H1 (cell line): ENCODE measurements at regions not wholly inside any gene's neighbourhood (a gene's known extent, or its start where the extent isn't known, plus 50 kb on each side); places are given as distances from the start of the nearest gene placed in this dataset.

Experiments used
- CTCF ChIA-PET: fragments of 300-600 bp; sonication (Branson Sonifier 250); formaldehyde crosslinking; loops from one replicate; lab custom pipeline; 2021; ENCODE audit not compliant: partially characterized antibody; lab: Charles Lee
- POLR2A ChIA-PET: fragments of 300-600 bp; sonication (Branson Sonifier 250); formaldehyde crosslinking; loops from one replicate; lab custom pipeline; 2021; ENCODE audit warnings: inconsistent platforms; ENCODE audit not compliant: partially characterized antibody; lab: Charles Lee
- DNase-seq, 2 experiments: peaks; one replicate each; pipeline versions ENCODE4 v3.0.0 to v3.0.0-alpha.2; 2010 to 2022; ENCODE audit warnings: low spot score in 2 of 2, low read depth in 1 of 2, mixed read lengths in 1 of 2
- FAIRE-seq: peaks from 2 replicates; lab custom pipeline; 2011; peaks lifted over from hg19 to GRCh38; lab: Jason Lieb, UNC
- H2AFZ ChIP-seq: 2 replicates; pipeline ENCODE4 v1.8.1; 2012; ENCODE audit warnings: low read length, inconsistent platforms
- H2AK5ac ChIP-seq: 2 replicates; pipeline ENCODE4 v1.6.1; 2013; ENCODE audit warnings: low read depth, low read length
- H2BK120ac ChIP-seq: replicated peaks from 2 replicates; pipeline ENCODE3; 2013; ENCODE audit warnings: low read depth, low read length, inconsistent platforms
- H2BK12ac ChIP-seq: 2 replicates; pipeline ENCODE4 v1.6.1; 2013; ENCODE audit warnings: low read depth, low read length
- H2BK15ac ChIP-seq: 2 replicates; pipeline ENCODE4 v1.6.1; 2013; ENCODE audit warnings: low read length
- H2BK20ac ChIP-seq: 2 replicates; pipeline ENCODE4 v1.6.1; 2013; ENCODE audit warnings: low read length
- H2BK5ac ChIP-seq: 2 replicates; pipeline ENCODE4 v1.6.1; 2013; ENCODE audit warnings: low read depth, low read length
- H3K14ac ChIP-seq: 2 replicates; pipeline ENCODE4 v1.6.1; 2013; ENCODE audit warnings: inconsistent platforms; ENCODE audit not compliant: insufficient read length
- H3K18ac ChIP-seq: 2 replicates; pipeline ENCODE4 v1.6.1; 2013; ENCODE audit warnings: low read length; ENCODE audit errors: extremely low read depth
- H3K23ac ChIP-seq: 2 replicates; pipeline ENCODE4 v1.6.1; 2013; ENCODE audit warnings: inconsistent platforms; ENCODE audit not compliant: insufficient read length
- H3K23me2 ChIP-seq: 2 replicates; pipeline ENCODE4 v1.6.1; 2013; ENCODE audit warnings: low read depth, low read length
- H3K27ac ChIP-seq: 2 replicates; pipeline ENCODE4 v1.6.1; 2011; ENCODE audit warnings: low read depth, low read length, inconsistent platforms
- H3K27me3 ChIP-seq, 4 experiments: replicated peaks in 1 of 4; 1 replicate in 1 of 4; 2 replicates in 3 of 4; pipeline versions ENCODE4 v1.6.1 to v1.8.1; 2011 to 2013; ENCODE audit warnings: low read length in 3 of 4, mild to moderate bottlenecking in 3 of 4, inconsistent platforms in 2 of 4, mixed read lengths in 2 of 4, moderate library complexity in 1 of 4; ENCODE audit not compliant: control insufficient read depth in 3 of 4, insufficient read depth in 3 of 4; ENCODE audit errors: extremely low read depth in 1 of 4
- H3K36me3 ChIP-seq, 4 experiments: 2 replicates each; pipeline versions ENCODE4 v1.6.1 to v1.8.1; 2011 to 2013; ENCODE audit warnings: mild to moderate bottlenecking in 4 of 4, low read length in 3 of 4, moderate library complexity in 2 of 4, control low read depth in 1 of 4, inconsistent platforms in 1 of 4; ENCODE audit not compliant: insufficient read depth in 4 of 4, control insufficient read depth in 2 of 4
- H3K4ac ChIP-seq: replicated peaks from 2 replicates; pipeline ENCODE3; 2013; ENCODE audit warnings: low read length, low read depth, mixed read lengths, inconsistent platforms; ENCODE audit not compliant: insufficient read length
- H3K4me1 ChIP-seq, 4 experiments: replicated peaks in 1 of 4; 1 replicate in 1 of 4; 2 replicates in 3 of 4; pipeline versions ENCODE4 v1.6.1 to v1.8.1; 2011 to 2013; ENCODE audit warnings: low read length in 3 of 4, inconsistent platforms in 2 of 4, mixed read lengths in 1 of 4; ENCODE audit not compliant: insufficient read depth in 4 of 4, control insufficient read depth in 3 of 4
- H3K4me2 ChIP-seq, 2 experiments: 2 replicates each; pipeline versions ENCODE4 v1.6.1 to v1.8.1; 2011 to 2013; ENCODE audit warnings: low read depth in 2 of 2, low read length in 2 of 2, control low read depth in 1 of 2, inconsistent platforms in 1 of 2, mild to moderate bottlenecking in 1 of 2; ENCODE audit not compliant: insufficient read depth in 1 of 2
- H3K4me3 ChIP-seq, 4 experiments: fragments of 200-600, 300-600 bp in 1 of 4; sonication (generic), shearing (Covaris generic), sonication (Bioruptor Twin) in 1 of 4; 2 replicates each; pipeline versions ENCODE4 v1.5.1 to v1.8.1; 2011 to 2016; ENCODE audit warnings: low read length in 4 of 4, low read depth in 3 of 4, control low read depth in 2 of 4, inconsistent platforms in 2 of 4, mild to moderate bottlenecking in 2 of 4, mixed read lengths in 1 of 4, moderate library complexity in 1 of 4; ENCODE audit not compliant: insufficient read depth in 2 of 4; ENCODE audit errors: extremely low read depth in 1 of 4
- H3K56ac ChIP-seq: replicated peaks from 2 replicates; pipeline ENCODE3; 2013; ENCODE audit warnings: low read depth, mild to moderate bottlenecking, mixed read lengths, low read length, inconsistent platforms; ENCODE audit not compliant: insufficient read length
- H3K79me1 ChIP-seq: 2 replicates; pipeline ENCODE4 v1.6.1; 2013; ENCODE audit warnings: low read depth, low read length, control low read depth
- H3K79me2 ChIP-seq, 2 experiments: 2 replicates each; pipeline versions ENCODE4 v1.6.1 to v1.8.1; 2012 to 2013; ENCODE audit warnings: low read length in 2 of 2, mild to moderate bottlenecking in 2 of 2, inconsistent platforms in 1 of 2; ENCODE audit not compliant: insufficient read depth in 2 of 2, control insufficient read depth in 1 of 2
- H3K9ac ChIP-seq, 4 experiments: replicated peaks in 1 of 4; 1 replicate in 1 of 4; 2 replicates in 3 of 4; pipeline versions ENCODE4 v1.6.1 to v1.8.1; 2011 to 2013; ENCODE audit warnings: low read depth in 3 of 4, low read length in 3 of 4, control low read depth in 2 of 4, mild to moderate bottlenecking in 2 of 4, moderate library complexity in 2 of 4, inconsistent platforms in 1 of 4; ENCODE audit errors: extremely low read depth in 1 of 4
- H3K9me3 ChIP-seq, 2 experiments: 2 replicates each; pipeline versions ENCODE4 v1.6.1 to v1.8.1; 2012 to 2013; ENCODE audit warnings: mild to moderate bottlenecking in 2 of 2, moderate library complexity in 2 of 2, control low read depth in 1 of 2, inconsistent platforms in 1 of 2, low read depth in 1 of 2, low read length in 1 of 2, mixed read lengths in 1 of 2; ENCODE audit not compliant: insufficient read depth in 2 of 2
- H4K20me1 ChIP-seq, 2 experiments: replicated peaks in 1 of 2; 2 replicates each; pipeline versions ENCODE3 to v1.8.1; 2011 to 2013; ENCODE audit warnings: inconsistent platforms in 2 of 2, low read length in 2 of 2, mild to moderate bottlenecking in 1 of 2; ENCODE audit not compliant: insufficient read depth in 2 of 2, control insufficient read depth in 1 of 2
- H4K5ac ChIP-seq: 2 replicates; pipeline ENCODE4 v1.6.1; 2013; ENCODE audit warnings: low read length, low read depth, mixed read lengths, inconsistent platforms; ENCODE audit not compliant: insufficient read length
- H4K8ac ChIP-seq: 2 replicates; pipeline ENCODE4 v1.8.0; 2013; ENCODE audit warnings: mild to moderate bottlenecking, moderate library complexity, low read length, inconsistent platforms; ENCODE audit not compliant: insufficient read depth; ENCODE audit errors: extremely low read depth
- H4K91ac ChIP-seq: replicated peaks from 2 replicates; pipeline ENCODE3; 2013; ENCODE audit warnings: low read length, mixed read lengths, inconsistent platforms; ENCODE audit not compliant: insufficient read length
- CBX5 ChIP-seq: fragments of 300-800, 300-1000 bp; sonication (generic); IDR thresholded peaks from 2 replicates; pipeline ENCODE4 v1.7.1; 2016; ENCODE audit warnings: antibody characterized with exemption, low read length, low read depth
- CEBPB ChIP-seq: IDR thresholded peaks from 2 replicates; pipeline ENCODE4 v1.6.1; 2012; ENCODE audit warnings: low read depth, low read length
- EP300 ChIP-seq, 2 experiments: IDR thresholded peaks; 1 replicate in 1 of 2; 2 replicates in 1 of 2; pipeline ENCODE4 v1.6.1; 2011 to 2012; ENCODE audit warnings: low read depth in 2 of 2, low read length in 2 of 2, mild to moderate bottlenecking in 2 of 2, borderline replicate concordance in 1 of 2, inconsistent platforms in 1 of 2, moderate library complexity in 1 of 2
- JUND ChIP-seq: IDR thresholded peaks from 2 replicates; pipeline ENCODE4 v1.6.1; 2011; ENCODE audit warnings: mild to moderate bottlenecking, improper control_type of control experiment, low read length
- KDM4A ChIP-seq: IDR thresholded peaks from one replicate; pipeline ENCODE4 v1.7.1; 2012; ENCODE audit warnings: low read depth, mild to moderate bottlenecking, moderate library complexity, low read length, inconsistent platforms; ENCODE audit not compliant: severe bottlenecking
- PHF8 ChIP-seq: fragments of 200-600 bp; sonication (generic); conservative IDR thresholded peaks from 2 replicates; pipeline ENCODE4 v1.7.1; 2012; ENCODE audit warnings: low read depth, mild to moderate bottlenecking, inconsistent platforms, low read length, moderate library complexity
- POLR2AphosphoS5 ChIP-seq: IDR thresholded peaks from 2 replicates; pipeline ENCODE4 v1.6.1; 2011; ENCODE audit warnings: low read depth, low read length
- RBBP5 ChIP-seq: IDR thresholded peaks from 2 replicates; pipeline ENCODE4 v1.7.1; 2012; ENCODE audit warnings: low read depth, mild to moderate bottlenecking, inconsistent platforms, low read length, moderate library complexity, borderline replicate concordance
- SIN3A ChIP-seq, 2 experiments: IDR thresholded peaks in 1 of 2; conservative IDR thresholded peaks in 1 of 2; 2 replicates each; pipeline ENCODE4 v1.6.1; 2011 to 2012; ENCODE audit warnings: low read length in 2 of 2, improper control_type of control experiment in 1 of 2, low read depth in 1 of 2, mild to moderate bottlenecking in 1 of 2
- SIRT6 ChIP-seq: IDR thresholded peaks from one replicate; pipeline ENCODE4 v1.7.1; 2012; ENCODE audit warnings: low read length, inconsistent platforms
- SP2 ChIP-seq: IDR thresholded peaks from 2 replicates; pipeline ENCODE4 v1.6.1; 2012; ENCODE audit warnings: mild to moderate bottlenecking, low read length, inconsistent platforms
- TAF1 ChIP-seq: IDR thresholded peaks from 2 replicates; pipeline ENCODE4 v1.6.1; 2011; ENCODE audit warnings: mild to moderate bottlenecking, low read depth, low read length
- TAF7 ChIP-seq: optimal IDR thresholded peaks from 2 replicates; pipeline ENCODE3; 2011; ENCODE audit warnings: low read depth, mild to moderate bottlenecking, inconsistent platforms, low read length, moderate library complexity, borderline replicate concordance
- ZNF274 ChIP-seq: IDR thresholded peaks from 2 replicates; pipeline ENCODE4 v1.7.0; 2012; ENCODE audit warnings: low read length, borderline replicate concordance; ENCODE audit errors: extremely low read depth
- WGBS, 2 experiments: shearing (Covaris generic) in 1 of 2; methylation state at CpG; one replicate each; pipeline versions ENCODE4 v1.1.6 to v1.1.7; 2013 to 2015; ENCODE audit warnings: low lambda C conversion rate in 2 of 2, mixed read lengths in 2 of 2, inconsistent platforms in 1 of 2, low coverage in 1 of 2, missing lambda C conversion rate in 1 of 2; ENCODE audit not compliant: insufficient replicate concordance in 2 of 2, insufficient coverage in 1 of 2, insufficient read length in 1 of 2; ENCODE audit errors: extremely low coverage in 1 of 2, missing lambda C conversion rate in 1 of 2; 5-methylcytosine and 5-hydroxymethylcytosine counted together

- no peak overlapping the region for H3K4me3 ChIP-seq
- no peaks in the 10 kb centered on the region for H4K20me1 ChIP-seq
- H2AFZ ChIP-seq, result no peak overlapping the region
- no peak overlapping the region for H3K56ac ChIP-seq
- peaks cover 9 to 14% of the 10 kb centered on the region in 2 experiments; a peak in 3 of 4 replicates for H3K9me3 ChIP-seq
- no peak overlapping the region for H3K4ac ChIP-seq
- no peak for TF ChIP-seq SIN3A (conservative IDR thresholded peaks at IDR 0.05 in 1 of 2, IDR thresholded peaks at IDR 0.05 in 1 of 2; ENCODE audit: low read depth in 1 of 2, low read length in 2 of 2)
- TF ChIP-seq TAF7, result no peak
- TF ChIP-seq SP2, result no peak
- TF ChIP-seq POLR2AphosphoS5, result no peak
- TF ChIP-seq EP300 (IDR thresholded peaks at IDR 0.05; ENCODE audit: borderline replicate concordance in 1 of 2, low read depth in 2 of 2, low read length in 2 of 2), result no peak
- no peak for TF ChIP-seq SIRT6
- no peak for TF ChIP-seq JUND
- no peak for TF ChIP-seq PHF8
- no peak for TF ChIP-seq TAF1
- no peak for TF ChIP-seq CEBPB
- no peak for TF ChIP-seq ZNF274
- TF ChIP-seq RBBP5, result no peak
- no peak for TF ChIP-seq CBX5
- TF ChIP-seq KDM4A, result no peak
- H2BK12ac ChIP-seq, result no peak overlapping the region
- ChIA-PET CTCF (interaction anchor here (1.8 kb wide), 1 partner anchor 21 kb away, joined by 4 read pairs; no protein-coding TSS in a partner anchor), POLR2A (no interaction called here)
- no peak overlapping the region for H4K5ac ChIP-seq
- H3K36me3 ChIP-seq, result no peaks in the 10 kb centered on the region; a peak in 1 of 8 replicates
- no peak overlapping the region for H3K9ac ChIP-seq
- H3K27ac ChIP-seq, result no peak overlapping the region
- no peak overlapping the region for H2BK120ac ChIP-seq
- no peaks in the 10 kb centered on the region for H3K79me2 ChIP-seq
- H2BK20ac ChIP-seq, result no peak overlapping the region
- WGBS, 2 experiments, result 100% methylated on average over 2 of the region's 2 CpGs; no CpG with 5 or more reads in 1 of the 2 experiments
- H4K91ac ChIP-seq, result no peak overlapping the region
- no peaks in the 10 kb centered on the region for H3K23me2 ChIP-seq
- no peak overlapping the region for H4K8ac ChIP-seq
- no peaks in the 10 kb centered on the region for H3K27me3 ChIP-seq
- H3K14ac ChIP-seq, result no peak overlapping the region
- no peak for FAIRE-seq
- H3K23ac ChIP-seq, result no peak overlapping the region
- H2BK15ac ChIP-seq, result no peak overlapping the region
- H3K4me2 ChIP-seq, result no peak overlapping the region
- no peak overlapping the region for H3K18ac ChIP-seq
- H3K4me1 ChIP-seq, result no peaks in the 10 kb centered on the region
- H3K79me1 ChIP-seq, result no peaks in the 10 kb centered on the region
- DNase-seq, result no peak
- no peak overlapping the region for H2BK5ac ChIP-seq
- no peak overlapping the region for H2AK5ac ChIP-seq
Observed at GRCh38 chrX:25108481-25108880, 92.7 kb upstream of the ARX start.
